Pancreas (tissue), 10 donors: ENCODE measurements at regions not wholly inside any gene's neighbourhood (a gene's known extent, or its start where the extent isn't known, plus 50 kb on each side); places are given as distances from the start of the nearest gene placed in this dataset.
"Not testable (repeated sequence)": the region's sequence is repeated elsewhere in the genome, so short reads cannot be mapped to it uniquely, and the experiment has no call there.

ENCODE experiments used
- ATAC-seq, 4 donors: fragments of 200-7000 bp; cut with Tn5 transposase; one replicate each; pipeline versions ENCODE4 v1.8.0 to v1.9.1; 2020; ENCODE audit warnings: mild to moderate bottlenecking in 4 of 4, moderate library complexity in 4 of 4
- DNase-seq, 6 donors: peaks; one replicate each; pipeline ENCODE4 v3.0.0-alpha.2; 2020
- FAIRE-seq: peaks from 2 replicates; lab custom pipeline; 2012; peaks lifted over from hg19 to GRCh38; lab: Jason Lieb, UNC
- H3K27ac ChIP-seq, 4 donors: fragments of 200-600 bp; sonication (generic); 1 replicate in 3 of 4; 2 replicates in 1 of 4; pipeline versions ENCODE4 v1.5.0 to v1.8.0; 2020
- H3K27me3 ChIP-seq, 4 donors: fragments of 200-600 bp; one replicate each; pipeline ENCODE4 v1.8.0; 2021
- H3K36me3 ChIP-seq, 3 donors: fragments of 200-600 bp; sonication (generic) in 1 of 3; one replicate each; pipeline versions ENCODE4 v1.5.0 to v1.8.0; 2020 to 2021
- H3K4me1 ChIP-seq, 3 donors: fragments of 200-600 bp; one replicate each; pipeline ENCODE4 v1.8.0; 2021
- H3K4me3 ChIP-seq, 4 donors: fragments of 200-600 bp; sonication (generic) in 2 of 4; one replicate each; pipeline versions ENCODE4 v1.5.0 to v1.8.0; 2020 to 2021
- H3K9me3 ChIP-seq, 4 donors: fragments of 200-600 bp; one replicate each; pipeline ENCODE4 v1.8.0; 2021
- WGBS, 2 donors: extraction: QIAGEN DNeasy Blood & Tissue Kit; methylation state at CpG; one replicate each; pipeline ENCODE4 v1.1.7; 2013; 5-methylcytosine and 5-hydroxymethylcytosine counted together
- intact Hi-C, 3 donors: fragments of 100-400 bp; cut with DNase I; formaldehyde crosslinking; loops; one replicate each; pipeline versions ENCODE4 v1.11.1 to v1.14.2; 2022
- donor health status: healthy with polysubstance abuse.
- donor health status: DM: no; HTN: no; CAD: no; lungs with moderate emphysema.
- donor health status: DM: no; HTN: no; CAD: no.
- donor health status: control.
- donor health status: control.
- donor health status: Bipolar disorder and iron deficiency.
- donor health status: DM: yes; HTN: yes; CAD: no.
- donor health status: DM: no; HTN: no; CAD: no.
- donor health status: DM: no; HTN: no; CAD: no.
- donor health status: DM: yes; HTN: yes; CAD: no.

DNA sequence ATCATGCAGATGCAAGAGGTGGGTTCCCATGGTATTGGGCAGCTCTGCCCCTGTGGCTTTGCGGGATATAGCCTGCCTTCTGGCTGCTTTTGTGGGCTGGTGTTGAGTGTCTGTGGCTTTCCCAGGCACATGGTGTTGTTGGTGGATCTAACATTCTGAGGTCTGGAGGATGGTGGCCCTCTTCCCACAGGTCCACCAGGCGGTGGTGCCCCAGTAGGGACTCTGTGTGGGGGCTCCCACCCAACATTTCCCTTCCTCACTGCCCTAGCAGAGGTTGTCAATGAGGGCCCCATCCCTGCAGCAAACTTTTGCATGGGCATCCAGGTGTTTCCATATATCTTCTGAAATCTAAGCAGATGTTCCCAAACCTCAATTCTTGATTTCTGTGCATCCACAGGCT is 420.5 kb upstream of the TPTE start:
- H3K4me1 ChIP-seq, H3K27me3 ChIP-seq, H3K4me3 ChIP-seq, H3K9me3 ChIP-seq, intact Hi-C loops, H3K27ac ChIP-seq, ATAC-seq, FAIRE-seq, H3K36me3 ChIP-seq: not testable (repeated sequence)
- DNase-seq = peak in 3 of 6 donors; percentile 3 to 24 (median 16)
- 19 to 26% methylated on average over 1 of the region's 2 CpGs for WGBS, 2 donors

- H3K9me3 ChIP-seq, H3K4me1 ChIP-seq, ATAC-seq, FAIRE-seq, H3K27ac ChIP-seq, H3K27me3 ChIP-seq, H3K36me3 ChIP-seq, H3K4me3 ChIP-seq, intact Hi-C loops: not testable (repeated sequence)
- DNase-seq = peak in 3 of 6 donors; percentile 5 to 66 (median 56)
- WGBS, 2 donors = 61 to 66% methylated on average over 26 to 40 of the region's 40 CpGs
Observed at GRCh38 chr21:10119342-10119741, 402.0 kb upstream of the TPTE start.

DNA sequence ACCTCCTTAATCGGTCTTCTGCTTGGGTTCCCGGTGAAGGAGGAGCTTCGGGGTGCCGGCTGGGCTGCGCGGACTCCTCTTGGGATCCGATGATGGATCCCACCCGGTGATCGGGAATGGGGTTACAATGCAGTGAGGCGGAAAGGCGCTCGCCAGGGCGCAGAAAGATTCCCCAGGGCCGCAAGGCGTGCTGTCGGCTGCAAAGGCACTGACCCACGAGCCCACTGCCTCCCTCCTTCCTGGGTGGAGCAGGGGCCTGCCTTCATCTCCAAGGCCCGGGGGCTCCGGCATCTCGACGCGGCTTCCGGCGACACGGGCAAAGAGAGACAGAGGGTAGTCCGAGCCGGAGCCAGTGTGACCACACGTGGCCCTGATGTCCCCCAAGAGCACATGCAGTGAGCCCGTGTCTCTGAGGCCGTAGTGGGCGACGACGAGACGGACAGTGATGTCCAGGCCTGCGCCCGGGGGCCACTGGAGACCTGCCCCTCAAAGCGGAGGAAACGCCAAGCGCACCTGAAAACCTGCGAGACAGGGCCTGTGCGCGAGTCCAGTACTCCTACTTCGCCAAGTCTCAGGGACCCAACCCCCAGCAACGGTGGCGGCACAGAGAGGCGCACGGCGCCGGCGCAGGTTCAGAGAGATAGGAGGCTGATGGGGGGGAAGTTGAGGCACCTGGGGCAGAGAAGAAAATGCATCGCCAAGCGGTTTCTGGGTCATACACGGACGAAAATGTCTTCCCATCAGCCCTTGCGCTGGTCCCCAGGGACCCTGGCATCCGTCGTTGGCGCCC is 401.4 kb upstream of the TPTE start:
- FAIRE-seq = not testable (repeated sequence)
- 67 to 73% methylated on average over 51 to 54 of the region's 58 CpGs for WGBS, 2 donors

DNA sequence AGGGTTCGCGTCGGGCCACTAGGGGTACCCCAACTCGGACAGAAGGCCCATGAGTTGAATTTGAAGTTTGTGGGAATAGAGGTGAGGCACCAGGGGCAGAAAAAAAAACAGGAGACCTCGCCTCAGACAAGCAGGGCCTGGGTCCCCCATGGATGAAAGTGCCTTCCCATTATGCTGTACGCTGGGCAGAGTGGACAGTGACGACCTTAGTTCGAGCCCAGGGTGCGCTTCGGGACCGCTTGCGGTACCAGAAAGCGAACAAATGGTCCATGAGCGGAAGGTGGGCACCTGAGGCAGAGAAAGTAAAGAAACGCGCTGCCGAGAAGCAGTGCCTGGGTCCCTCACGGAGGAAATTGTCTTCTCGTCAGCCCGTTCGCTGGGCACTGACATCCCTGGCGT is 400.8 kb upstream of the TPTE start:
- H3K36me3 ChIP-seq, H3K27me3 ChIP-seq, H3K4me3 ChIP-seq, H3K9me3 ChIP-seq, intact Hi-C loops, ATAC-seq, H3K4me1 ChIP-seq, H3K27ac ChIP-seq, FAIRE-seq: not testable (repeated sequence)
- WGBS, 2 donors = 63 to 73% methylated on average over 9 to 12 of the region's 22 CpGs
- DNase-seq = peak in 1 of 6 donors; percentile 30

More for the DNA sequence above, 401.4 kb upstream of the TPTE start:
- H3K27ac ChIP-seq, H3K9me3 ChIP-seq, H3K27me3 ChIP-seq, H3K4me1 ChIP-seq, intact Hi-C loops, H3K36me3 ChIP-seq, H3K4me3 ChIP-seq, ATAC-seq: not testable (repeated sequence)
- DNase-seq = peak in 3 of 6 donors; percentile 17 to 79 (median 54)

DNA sequence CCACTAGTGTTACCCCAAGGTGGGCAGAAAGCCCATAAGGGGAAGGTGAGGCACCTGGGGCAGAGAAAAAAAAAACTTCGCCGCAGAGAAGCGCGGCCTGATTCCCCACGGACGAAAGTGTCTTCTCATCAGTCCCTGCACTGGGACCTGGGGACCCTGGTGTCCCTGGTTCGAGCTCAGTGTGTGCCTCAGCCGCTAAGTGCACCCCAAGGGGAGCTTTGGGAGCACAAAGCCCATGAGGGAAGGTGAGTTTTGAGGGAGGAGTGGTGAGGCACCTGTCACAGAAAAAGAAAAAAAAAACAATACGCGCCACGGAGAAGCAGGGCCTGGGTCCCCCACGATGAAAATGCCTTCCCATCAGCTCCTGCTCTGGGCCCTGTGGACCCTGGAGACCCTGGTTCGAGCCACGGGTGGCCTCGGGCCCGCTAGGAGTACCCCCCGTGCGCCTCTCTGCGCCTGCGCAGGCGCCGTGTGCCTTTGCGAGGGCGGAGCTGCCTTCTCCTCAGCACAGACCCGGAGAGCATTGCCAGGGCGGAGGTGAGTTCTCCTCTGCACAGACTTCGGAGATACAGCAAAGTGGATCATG is 400.3 kb upstream of the TPTE start:
- H3K9me3 ChIP-seq, H3K27ac ChIP-seq, H3K4me3 ChIP-seq, ATAC-seq, intact Hi-C loops, H3K4me1 ChIP-seq, H3K27me3 ChIP-seq, H3K36me3 ChIP-seq, FAIRE-seq: not testable (repeated sequence)
- DNase-seq = peak in 1 of 6 donors; percentile 58
- 61 to 64% methylated on average over 22 to 23 of the region's 27 CpGs for WGBS, 2 donors

DNA sequence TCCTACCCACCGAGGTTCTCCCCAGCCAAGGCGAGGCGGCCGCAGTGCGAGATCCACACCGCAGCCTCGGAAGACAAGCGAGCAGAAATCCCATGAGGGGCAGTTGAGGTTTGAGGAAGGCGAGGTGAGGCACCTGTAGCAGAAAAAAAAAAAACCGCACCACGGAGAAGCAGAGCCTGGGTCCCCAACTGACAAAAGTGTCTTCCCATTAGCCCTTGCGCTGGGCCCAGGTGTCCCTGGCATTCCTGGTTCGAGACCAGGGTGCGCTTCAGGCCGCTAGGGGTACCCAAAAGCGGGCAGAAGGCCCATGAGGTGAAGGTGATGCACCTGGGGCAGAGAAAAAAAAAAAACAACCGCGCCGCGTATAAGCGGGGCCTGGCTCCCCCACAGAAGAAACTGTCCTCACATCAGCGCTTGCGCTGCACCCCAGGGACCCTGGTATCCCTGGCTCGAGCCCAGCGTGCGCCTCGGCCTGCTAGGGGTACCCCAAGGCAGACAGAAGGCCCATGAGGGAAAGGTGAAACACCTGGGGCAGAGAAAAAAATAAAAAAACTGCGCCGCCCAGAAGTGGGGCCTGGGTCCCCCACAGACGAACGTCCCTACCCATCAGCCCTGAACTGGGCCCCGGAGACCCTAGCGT is 399.4 kb upstream of the TPTE start:
- FAIRE-seq, H3K9me3 ChIP-seq, H3K27ac ChIP-seq, intact Hi-C loops, ATAC-seq, H3K27me3 ChIP-seq, H3K4me1 ChIP-seq, H3K4me3 ChIP-seq, H3K36me3 ChIP-seq: not testable (repeated sequence)
- peak in 2 of 6 donors; percentile 37 to 43 for DNase-seq
- 57 to 64% methylated on average over 27 to 31 of the region's 33 CpGs for WGBS, 2 donors

DNA sequence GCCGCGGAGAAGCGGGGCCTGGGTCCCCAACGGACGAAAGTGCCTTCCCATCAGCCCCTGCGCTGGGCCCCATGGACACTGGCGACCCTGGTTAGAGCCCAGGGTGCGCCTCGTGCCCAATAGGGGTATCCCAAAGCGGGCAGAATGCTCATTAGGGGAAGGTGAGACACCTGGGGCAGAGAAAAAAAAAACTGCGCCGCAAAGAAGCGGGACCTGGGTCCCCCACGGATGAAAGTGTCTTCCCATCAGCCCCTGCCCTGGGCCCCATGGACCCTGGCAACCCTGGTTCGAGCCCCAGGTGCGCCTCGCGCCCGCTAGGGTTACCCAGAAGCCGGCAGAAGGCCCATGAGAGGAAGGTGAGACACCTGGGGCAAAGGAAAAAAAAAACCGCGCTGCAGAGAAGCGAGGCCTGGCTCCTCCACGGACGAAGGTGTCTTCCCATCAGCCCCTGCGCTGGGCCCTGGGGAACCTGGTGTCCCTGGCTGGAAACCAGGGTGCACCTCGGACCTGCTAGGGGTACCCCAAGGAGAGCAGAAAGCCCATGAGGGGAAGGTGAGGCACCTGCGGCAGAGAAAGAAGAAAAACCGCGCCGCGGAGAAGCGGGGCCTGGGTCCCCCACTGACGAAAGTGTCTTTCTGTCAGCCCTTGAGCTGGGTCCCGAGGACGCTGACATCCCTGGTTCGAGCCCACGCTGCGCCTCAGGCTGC is 398.4 kb upstream of the TPTE start:
- H3K27ac ChIP-seq, FAIRE-seq, H3K4me1 ChIP-seq, H3K27me3 ChIP-seq, H3K9me3 ChIP-seq, H3K36me3 ChIP-seq, ATAC-seq, H3K4me3 ChIP-seq, intact Hi-C loops: not testable (repeated sequence)
- peak in 4 of 6 donors; percentile 6 to 74 (median 34) for DNase-seq
- 34 to 50% methylated on average over 16 to 34 of the region's 39 CpGs for WGBS, 2 donors

DNA sequence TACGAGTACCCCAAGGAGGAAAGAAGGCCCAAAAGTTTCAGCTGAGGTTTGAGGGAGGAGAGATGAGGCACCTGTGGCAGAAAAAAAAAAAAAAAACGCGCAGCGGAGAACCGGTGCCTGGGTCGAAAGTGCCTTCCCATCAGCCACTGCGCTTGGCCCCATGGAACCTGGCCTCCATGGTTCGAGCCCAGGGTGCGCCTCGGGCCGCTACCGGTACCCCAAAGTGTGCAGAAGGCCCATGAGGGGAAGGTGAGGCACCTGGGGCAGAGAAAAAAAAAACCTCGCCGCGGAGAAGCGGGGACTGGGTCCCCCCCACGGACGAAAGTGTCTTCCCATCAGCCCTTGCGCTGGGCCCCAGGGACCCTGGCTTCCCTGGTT is 397.9 kb upstream of the TPTE start:
- FAIRE-seq, intact Hi-C loops, H3K4me1 ChIP-seq, ATAC-seq, H3K27ac ChIP-seq, H3K4me3 ChIP-seq, H3K27me3 ChIP-seq, H3K9me3 ChIP-seq, H3K36me3 ChIP-seq: not testable (repeated sequence)
- peak in 4 of 6 donors; percentile 3 to 62 (median 26) for DNase-seq
- WGBS, 2 donors = 51 to 61% methylated on average over 15 to 19 of the region's 19 CpGs

DNA sequence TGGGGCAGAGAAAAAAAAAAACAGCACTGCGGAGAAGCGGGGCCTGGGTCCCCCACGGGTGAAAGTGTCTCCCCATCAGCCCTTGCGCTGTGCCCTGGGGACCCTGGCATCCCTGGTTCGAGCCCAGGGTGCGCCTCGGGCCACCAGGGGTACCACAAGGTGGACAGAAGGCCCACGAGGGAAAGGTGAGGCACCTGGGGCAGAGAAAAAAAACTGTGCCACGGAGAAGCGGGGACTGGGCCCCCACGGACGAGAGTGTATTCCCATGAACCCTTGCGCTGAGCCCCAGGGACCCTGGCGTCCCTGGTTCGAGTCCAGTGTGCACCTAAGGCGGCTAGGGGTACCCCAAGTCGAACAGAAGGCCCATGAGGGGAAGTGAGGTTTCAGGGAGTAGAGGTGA is 395.8 kb upstream of the TPTE start:
- WGBS, 2 donors = 56 to 59% methylated on average over 16 to 17 of the region's 17 CpGs
- H3K9me3 ChIP-seq, H3K36me3 ChIP-seq, H3K4me3 ChIP-seq, ATAC-seq, H3K4me1 ChIP-seq, FAIRE-seq, H3K27ac ChIP-seq, H3K27me3 ChIP-seq, intact Hi-C loops: not testable (repeated sequence)
- peak in 4 of 6 donors; percentile 3 to 65 (median 20) for DNase-seq

DNA sequence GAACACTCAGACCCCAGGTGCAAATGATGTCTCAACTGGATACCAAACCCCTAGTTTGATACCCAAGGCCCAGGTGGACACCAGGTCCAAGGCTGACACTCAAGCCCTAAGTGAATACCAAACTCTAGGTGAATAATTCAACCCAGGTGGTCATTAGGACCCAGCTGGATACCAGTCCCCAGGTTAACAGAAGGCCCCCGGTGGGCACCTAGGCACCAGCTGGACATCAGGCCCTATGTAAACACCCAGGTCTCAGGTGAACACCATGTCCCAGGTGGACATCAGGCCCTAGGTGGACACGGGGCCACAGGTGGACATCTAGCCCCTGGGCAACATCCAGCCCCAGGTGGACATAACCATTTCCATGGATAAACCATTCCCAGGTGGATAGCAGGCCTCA is 387.3 kb upstream of the TPTE start:
- peak in 4 of 6 donors; percentile 5 to 53 (median 22) for DNase-seq
- FAIRE-seq, H3K36me3 ChIP-seq, H3K27ac ChIP-seq, ATAC-seq, intact Hi-C loops, H3K4me3 ChIP-seq, H3K27me3 ChIP-seq, H3K4me1 ChIP-seq, H3K9me3 ChIP-seq: not testable (repeated sequence)
- 74 to 89% methylated on average over 1 of the region's 2 CpGs for WGBS, 2 donors

DNA sequence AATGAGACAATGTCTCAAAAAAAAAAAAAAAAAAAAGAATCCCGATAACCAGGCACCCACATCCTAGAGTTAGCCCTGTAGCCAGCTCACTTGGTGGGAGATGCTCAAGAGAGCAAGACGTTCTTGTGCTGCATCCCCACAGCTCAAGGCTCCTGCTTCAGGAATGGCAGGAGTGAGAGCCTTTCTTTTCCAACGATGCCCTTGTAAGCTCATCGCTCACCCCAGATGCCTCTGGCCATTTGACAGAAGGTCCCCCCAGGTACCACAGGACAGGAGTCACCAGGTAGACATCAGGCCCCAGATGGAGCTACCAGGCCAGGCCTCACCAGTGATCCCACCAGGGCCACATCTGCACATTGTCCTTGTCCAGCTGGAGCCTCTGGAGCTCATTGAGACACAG is 385.5 kb upstream of the TPTE start:
- H3K4me1 ChIP-seq, intact Hi-C loops, H3K36me3 ChIP-seq, H3K9me3 ChIP-seq, H3K4me3 ChIP-seq, ATAC-seq, FAIRE-seq, H3K27ac ChIP-seq, H3K27me3 ChIP-seq: not testable (repeated sequence)
- DNase-seq = peak in 3 of 6 donors; percentile 5 to 18 (median 6)
- WGBS, 2 donors = 60 to 66% methylated on average over 3 to 4 of the region's 4 CpGs
